AG09319 (cell line): ENCODE measurements at regions not wholly inside any gene's neighbourhood (a gene's known extent, or its start where the extent isn't known, plus 50 kb on each side); places are given as distances from the start of the nearest gene placed in this dataset.

Experiments used
- DNase-seq: peaks from one replicate; pipeline ENCODE4 v3.0.0-alpha.2; 2010; ENCODE audit warnings: low read depth; ENCODE audit errors: extremely low read depth
- CTCF ChIP-seq: IDR thresholded peaks from 2 replicates; pipeline ENCODE4 v1.5.1; 2011; ENCODE audit warnings: low read depth, mild to moderate bottlenecking, inconsistent platforms, low read length, moderate library complexity

DNA sequence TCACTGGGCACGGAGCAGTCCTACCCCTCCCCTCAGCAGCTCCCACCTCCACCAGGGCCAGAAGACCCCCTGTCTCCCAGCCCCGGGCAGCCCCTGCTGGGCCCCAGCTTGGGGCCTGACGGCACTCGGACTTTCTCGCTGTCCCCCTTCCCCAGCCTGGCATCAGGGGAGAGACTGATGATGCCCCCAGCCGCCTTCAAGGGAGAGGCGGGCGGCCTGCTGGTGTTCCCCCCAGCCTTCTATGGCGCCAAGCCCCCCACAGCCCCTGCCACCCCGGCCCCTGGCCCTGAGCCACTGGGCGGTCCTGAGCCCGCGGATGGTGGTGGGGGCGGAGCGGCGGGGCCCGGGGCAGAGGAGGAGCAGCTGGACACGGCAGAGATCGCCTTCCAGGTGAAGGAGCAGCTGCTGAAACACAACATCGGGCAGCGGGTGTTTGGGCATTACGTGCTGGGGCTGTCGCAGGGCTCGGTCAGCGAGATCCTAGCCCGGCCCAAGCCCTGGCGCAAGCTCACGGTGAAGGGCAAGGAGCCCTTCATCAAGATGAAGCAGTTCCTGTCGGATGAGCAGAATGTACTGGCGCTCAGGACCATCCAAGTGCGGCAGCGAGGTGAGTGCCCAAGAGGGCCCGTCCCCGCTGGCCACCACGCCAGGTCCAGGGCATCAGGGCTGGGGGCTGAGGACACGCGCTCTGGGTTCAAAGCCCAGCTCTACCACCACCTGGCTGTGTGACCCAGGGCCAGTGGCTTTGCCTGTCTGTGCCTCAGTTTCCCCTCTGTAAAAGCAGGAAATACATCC, 58.6 kb downstream of the PHETA1 start:
- no peak for TF ChIP-seq CTCF
- DNase-seq = no peak

GRCh38 chr12:111309584-111309983, 59.3 kb downstream of the PHETA1 start:
- DNase-seq = no peak
- no peak for TF ChIP-seq CTCF

DNA sequence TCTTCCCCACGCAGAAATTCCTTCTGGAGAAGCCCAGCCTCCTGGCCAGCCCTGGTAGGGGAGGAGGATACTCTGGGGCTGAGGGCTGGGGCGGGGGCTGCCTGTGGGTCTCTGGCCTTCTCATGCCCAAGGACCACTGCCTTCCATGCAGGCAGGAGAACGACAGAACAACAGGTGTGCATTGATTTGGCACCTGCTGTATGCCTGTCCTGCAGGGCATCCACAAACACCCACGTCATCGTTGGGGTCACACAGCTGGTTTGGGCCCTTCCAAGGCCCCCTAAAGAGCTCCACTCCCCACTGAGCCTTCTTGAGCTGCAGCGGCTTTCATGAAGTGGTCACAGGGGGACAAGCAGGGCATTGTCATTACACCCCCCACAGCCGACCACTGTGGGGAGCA, 60.4 kb downstream of the PHETA1 start:
- no peak for TF ChIP-seq CTCF
- no peak for DNase-seq

GRCh38 chr12:111304642-111305071, 64.2 kb downstream of the PHETA1 start:
- TF ChIP-seq CTCF = peak; percentile 45
- no peak for DNase-seq

GRCh38 chr12:111303531-111303930, 65.4 kb downstream of the PHETA1 start:
- no peak for TF ChIP-seq CTCF
- no peak for DNase-seq

GRCh38 chr12:111298582-111299436, 70.1 kb downstream of the PHETA1 start:
- peak; percentile 82 for TF ChIP-seq CTCF
- no peak for DNase-seq
